GM12873 (cell line): ENCODE measurements at regions not wholly inside any gene's neighbourhood (a gene's known extent, or its start where the extent isn't known, plus 50 kb on each side); places are given as distances from the start of the nearest gene placed in this dataset.

ENCODE experiments used
- CTCF ChIP-seq: IDR thresholded peaks from 2 replicates; pipeline ENCODE4 v1.5.1; 2012; ENCODE audit warnings: low read depth, mild to moderate bottlenecking, moderate library complexity, low read length, control low read depth; ENCODE audit not compliant: insufficient read depth; ENCODE audit errors: missing control alignments

DNA sequence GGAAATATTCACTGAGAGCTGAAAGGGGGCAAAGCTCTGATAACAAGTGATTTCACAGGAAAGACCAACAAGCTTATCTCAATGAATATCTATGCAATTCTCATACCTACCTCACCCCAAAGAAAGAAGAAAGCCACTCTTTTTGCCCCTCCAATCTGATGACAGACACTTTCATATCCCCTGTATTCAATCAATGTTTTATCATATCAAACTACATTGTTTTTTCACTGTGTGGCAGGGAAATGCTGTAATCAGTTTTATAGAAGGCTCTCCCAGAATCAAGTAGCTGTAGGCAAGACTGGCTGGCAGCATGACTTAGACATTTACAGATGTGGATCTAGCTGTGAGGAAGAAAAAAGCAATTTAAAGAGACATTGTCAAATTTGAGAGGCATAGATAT is 81.3 kb upstream of the PIK3C3 start:
- no peak for TF ChIP-seq CTCF

DNA sequence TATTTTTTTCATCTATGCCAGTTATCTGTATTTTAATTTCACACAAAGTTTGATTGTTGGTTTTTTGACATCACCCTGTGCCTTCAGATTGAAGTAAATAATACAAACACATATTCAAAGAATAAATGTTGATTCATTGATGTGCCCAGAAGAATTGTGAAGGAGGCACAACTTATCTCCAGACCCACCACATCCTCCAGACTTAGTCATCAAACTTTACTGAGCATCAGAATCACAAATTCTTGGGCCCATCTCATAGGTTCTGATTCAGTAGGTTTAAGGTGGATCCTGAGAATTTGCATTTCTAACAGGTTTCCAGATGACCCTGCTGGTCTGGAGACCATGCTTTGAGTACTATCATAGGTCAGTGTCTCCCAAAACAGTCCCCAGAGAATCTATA is 82.8 kb upstream of the PIK3C3 start:
- TF ChIP-seq CTCF, result no peak

DNA sequence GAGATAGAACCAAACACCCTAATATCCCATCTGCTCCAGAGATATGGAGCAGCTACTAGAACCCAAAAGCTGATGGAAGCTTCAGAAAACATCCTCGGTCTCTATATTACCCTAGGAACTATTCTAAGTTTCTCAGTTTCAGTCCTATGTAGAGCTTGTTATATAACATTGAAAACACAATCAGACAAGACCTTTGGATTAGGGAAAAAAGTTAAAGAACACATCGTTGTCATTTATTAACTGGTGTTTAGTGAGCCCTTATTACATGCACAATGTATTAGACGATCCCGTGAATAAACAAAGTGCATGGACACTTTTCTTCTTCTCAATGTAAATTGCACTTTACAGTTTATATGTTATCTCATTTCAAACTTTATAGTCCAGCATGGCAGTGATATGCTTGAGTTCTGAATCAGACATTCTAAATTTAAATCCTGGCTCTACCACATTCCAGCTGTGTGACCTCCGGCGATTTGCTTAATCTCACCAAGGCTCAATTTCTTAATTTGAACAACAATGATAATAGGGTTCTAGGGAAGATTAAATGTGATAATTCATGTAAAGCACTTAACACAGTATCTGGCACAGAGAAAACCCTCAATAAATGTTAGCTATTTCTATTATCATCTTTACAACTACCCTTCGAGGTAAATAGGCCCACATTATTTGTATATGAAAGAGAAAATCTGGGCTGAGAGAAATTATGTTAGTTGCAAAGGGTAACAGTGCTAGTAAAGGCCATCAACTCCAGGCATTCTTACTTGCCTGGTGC is 83.6 kb upstream of the PIK3C3 start:
- no peak for TF ChIP-seq CTCF

DNA sequence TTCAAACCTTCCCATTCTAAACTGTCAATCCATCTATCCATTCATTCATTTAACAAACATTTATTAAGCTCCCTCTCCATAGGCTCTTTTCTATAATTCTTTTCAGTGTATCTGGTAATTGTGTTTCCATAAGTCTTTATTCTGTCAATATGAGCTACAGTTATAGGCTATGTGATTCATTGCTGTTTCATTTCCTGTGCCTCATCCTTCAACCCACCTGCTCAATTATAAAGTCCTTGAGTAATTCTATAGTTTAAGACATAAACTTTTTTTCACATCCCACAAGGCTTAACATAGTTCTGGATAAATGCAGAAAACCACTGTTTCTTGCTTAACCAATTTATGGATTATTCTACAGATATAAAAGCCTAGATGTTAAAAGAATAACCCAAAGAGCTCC is 84.2 kb upstream of the PIK3C3 start:
- no peak for TF ChIP-seq CTCF

DNA sequence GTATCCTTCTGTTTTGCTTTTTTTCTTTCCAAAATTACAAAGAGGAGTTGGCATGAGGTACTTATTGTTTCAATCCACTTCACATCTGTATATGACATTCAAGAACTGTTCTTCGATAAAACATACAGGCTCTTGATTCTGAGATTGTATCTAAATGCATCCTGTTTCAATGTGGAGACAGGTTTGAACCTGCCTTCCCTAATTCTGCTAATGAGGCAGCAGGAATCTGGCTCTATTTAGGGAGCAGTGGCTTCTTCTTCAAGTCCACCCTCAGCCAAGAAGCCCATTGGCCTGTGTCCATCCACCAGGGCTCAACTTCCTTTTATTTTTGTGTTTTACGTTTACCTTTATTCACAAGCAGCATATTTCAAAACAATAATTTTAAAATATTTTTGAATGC is 84.8 kb upstream of the PIK3C3 start:
- TF ChIP-seq CTCF, result no peak

GRCh38 chr18:41864216-41864615 is 90.8 kb upstream of the PIK3C3 start:
- no peak for TF ChIP-seq CTCF

DNA sequence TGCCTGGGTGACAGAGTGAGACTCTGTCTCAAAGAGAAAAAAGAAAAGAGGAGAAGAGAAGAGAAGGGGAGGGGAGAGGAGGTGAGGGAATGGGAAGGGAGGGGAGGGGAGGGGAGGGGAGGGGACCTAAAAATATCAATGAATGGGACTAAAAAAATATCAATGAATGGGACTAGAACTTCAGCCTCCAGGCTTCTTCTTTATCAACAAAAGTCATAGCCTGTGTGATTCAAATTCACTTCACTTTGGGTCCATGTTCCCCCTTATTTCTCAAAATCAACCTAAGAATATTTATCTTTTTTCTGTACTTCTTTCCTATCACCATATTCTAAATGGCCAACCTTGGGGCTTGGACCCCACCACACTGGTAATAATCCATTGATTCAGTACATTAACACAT is 92.1 kb upstream of the PIK3C3 start:
- TF ChIP-seq CTCF, result no peak
